COLO668 (cell line): ENCODE measurements at regions not wholly inside any gene's neighbourhood (a gene's known extent, or its start where the extent isn't known, plus 50 kb on each side); places are given as distances from the start of the nearest gene placed in this dataset.
"Not testable (repeated sequence)": the region's sequence is repeated elsewhere in the genome, so short reads cannot be mapped to it uniquely, and the experiment has no call there.

Source experiments
- DNase-seq: peaks from one replicate; lab custom pipeline; 2025; ENCODE audit not compliant: unreplicated experiment; lab: John Stamatoyannopoulos, UW

GRCh38 chr5:156170351-156170961 lies 156.5 kb upstream of the SGCD start:
- DNase-seq: no peak

GRCh38 chr5:156174225-156174624 lies 152.7 kb upstream of the SGCD start:
- no peak for DNase-seq

GRCh38 chr5:156178117-156178516 lies 148.8 kb upstream of the SGCD start:
- DNase-seq: no peak

GRCh38 chr5:156181656-156182055 lies 145.3 kb upstream of the SGCD start:
- no peak for DNase-seq

- no peak for DNase-seq
These were observed 144.6 kb upstream of the SGCD start for GRCh38 chr5:156182174-156182967.

GRCh38 chr5:156186760-156187159 lies 140.2 kb upstream of the SGCD start:
- DNase-seq: no peak

GRCh38 chr5:156188016-156188415 lies 138.9 kb upstream of the SGCD start:
- DNase-seq: peak; percentile 0

- no peak for DNase-seq
These were observed 137.3 kb upstream of the SGCD start for GRCh38 chr5:156189628-156190027.

- DNase-seq: no peak
These were observed 135.4 kb upstream of the SGCD start for GRCh38 chr5:156191547-156191946.

- no peak for DNase-seq
These were observed 129.8 kb upstream of the SGCD start for GRCh38 chr5:156197042-156197635.

- DNase-seq: no peak
These were observed 127.9 kb upstream of the SGCD start for GRCh38 chr5:156199045-156199444.

GRCh38 chr5:156200938-156201787 lies 125.8 kb upstream of the SGCD start:
- DNase-seq: no peak

GRCh38 chr5:156201788-156202403 lies 125.1 kb upstream of the SGCD start:
- no peak for DNase-seq

GRCh38 chr5:156208271-156208670 lies 118.7 kb upstream of the SGCD start:
- no peak for DNase-seq

GRCh38 chr5:156218367-156219158 lies 108.4 kb upstream of the SGCD start:
- DNase-seq: no peak

- DNase-seq: no peak
These were observed 107.4 kb upstream of the SGCD start for GRCh38 chr5:156219483-156220005.

GRCh38 chr5:156221816-156222215 lies 105.1 kb upstream of the SGCD start:
- DNase-seq: no peak

GRCh38 chr5:156223547-156223946 lies 103.4 kb upstream of the SGCD start:
- no peak for DNase-seq

- DNase-seq: not testable (repeated sequence)
These were observed 100.5 kb upstream of the SGCD start for GRCh38 chr5:156226485-156226884.

GRCh38 chr5:156230887-156231286 lies 96.1 kb upstream of the SGCD start:
- DNase-seq: no peak
